Hepatocyte (in vitro differentiated cells): ENCODE measurements at regions not wholly inside any gene's neighbourhood (a gene's known extent, or its start where the extent isn't known, plus 50 kb on each side); places are given as distances from the start of the nearest gene placed in this dataset.
A peak's percentile ranks its signal among the peaks of the same experiment; 100 is the strongest.

Experiments
- DNase-seq: peaks from one replicate; pipeline ENCODE4 v3.0.0-alpha.2; 2016; ENCODE audit warnings: low spot score
- H2AFZ ChIP-seq: fragments of 200-600 bp; sonication (generic); 2 replicates; pipeline ENCODE4 v1.6.0; 2016; ENCODE audit warnings: antibody characterized with exemption, mild to moderate bottlenecking
- H3K27ac ChIP-seq: fragments of 200-600 bp; sonication (generic); 2 replicates; pipeline ENCODE4 v1.5.1; 2016; ENCODE audit warnings: mild to moderate bottlenecking
- H3K27me3 ChIP-seq: fragments of 200-600 bp; sonication (generic); 2 replicates; pipeline ENCODE4 v1.6.1; 2016
- H3K36me3 ChIP-seq: fragments of 200-600 bp; sonication (generic); replicated peaks from 2 replicates; pipeline ENCODE4 v1.5.1; 2016; ENCODE audit warnings: low read depth; ENCODE audit not compliant: insufficient read depth
- H3K4me1 ChIP-seq: fragments of 200-600 bp; sonication (generic); 2 replicates; pipeline ENCODE4 v1.5.1; 2016; ENCODE audit warnings: mild to moderate bottlenecking, moderate library complexity; ENCODE audit not compliant: insufficient read depth
- H3K4me2 ChIP-seq: fragments of 200-600 bp; sonication (generic); 2 replicates; pipeline ENCODE4 v1.6.0; 2016
- H3K4me3 ChIP-seq: fragments of 200-600 bp; sonication (generic); 2 replicates; pipeline ENCODE4 v1.5.1; 2016; ENCODE audit warnings: mild to moderate bottlenecking
- H3K79me2 ChIP-seq: fragments of 200-600 bp; sonication (generic); 2 replicates; pipeline ENCODE4 v1.6.0; 2017; ENCODE audit warnings: mild to moderate bottlenecking
- H3K9me2 ChIP-seq: fragments of 200-600 bp; sonication (generic); replicated peaks from 2 replicates; pipeline ENCODE4 v1.6.0; 2017; ENCODE audit warnings: mild to moderate bottlenecking; ENCODE audit not compliant: insufficient read depth
- H3K9me3 ChIP-seq: fragments of 200-600 bp; sonication (generic); 2 replicates; pipeline ENCODE4 v1.5.1; 2016; ENCODE audit warnings: low read depth, mild to moderate bottlenecking
- H4K20me1 ChIP-seq: fragments of 200-600 bp; sonication (generic); 2 replicates; pipeline ENCODE4 v1.6.0; 2016; ENCODE audit warnings: mild to moderate bottlenecking; ENCODE audit not compliant: insufficient read depth, poor library complexity, severe bottlenecking
- CTCF ChIP-seq: fragments of 200-600 bp; sonication (generic); IDR thresholded peaks from 2 replicates; pipeline ENCODE4 v1.5.1; 2016; ENCODE audit warnings: antibody characterized with exemption, mild to moderate bottlenecking; ENCODE audit not compliant: poor library complexity
- EZH2 ChIP-seq: fragments of 200-600 bp; sonication (generic); IDR thresholded peaks from 2 replicates; pipeline ENCODE4 v1.6.1; 2016; ENCODE audit warnings: antibody characterized with exemption, mild to moderate bottlenecking, borderline replicate concordance
- EZH2phosphoT487 ChIP-seq: fragments of 200-600 bp; sonication (generic); IDR thresholded peaks from one replicate; pipeline ENCODE4 v1.6.1; 2018; ENCODE audit warnings: antibody characterized with exemption, mild to moderate bottlenecking, low read depth, moderate library complexity; ENCODE audit not compliant: unreplicated experiment, severe bottlenecking
- WGBS: methylation state at CpG from one replicate; pipeline ENCODE4 v1.1.6; 2016; ENCODE audit warnings: low lambda C conversion rate; ENCODE audit errors: missing lambda C conversion rate; 5-methylcytosine and 5-hydroxymethylcytosine counted together

GRCh38 chr2:175461839-175462238 lies 280.3 kb upstream of the ATP5MC3 start:
- Histone ChIP-seq H3K9me3 (no peaks in the 10 kb centered on the region), H3K4me2 (no peak overlapping the region), H2AFZ (no peak overlapping the region), H3K36me3 (no peaks in the 10 kb centered on the region), H3K4me3 (no peak overlapping the region), H3K4me1 (no peaks in the 10 kb centered on the region), H3K27ac (peak overlapping the region; percentile 67), H4K20me1 (no peaks in the 10 kb centered on the region), H3K79me2 (no peaks in the 10 kb centered on the region), H3K27me3 (no peaks in the 10 kb centered on the region), H3K9me2 (no peaks in the 10 kb centered on the region)
- no peak for TF ChIP-seq EZH2phosphoT487
- no peak for TF ChIP-seq EZH2
- no peak for TF ChIP-seq CTCF
- WGBS: 59% methylated on average over 5 of the region's 5 CpGs
- peak; percentile 34 for DNase-seq

- TF ChIP-seq EZH2: no peak
- no peak for TF ChIP-seq CTCF
- TF ChIP-seq EZH2phosphoT487: no peak
- Histone ChIP-seq H3K4me3 (no peak overlapping the region), H3K4me2 (no peak overlapping the region), H4K20me1 (no peaks in the 10 kb centered on the region), H3K27ac (no peak overlapping the region), H3K79me2 (no peaks in the 10 kb centered on the region), H3K27me3 (no peaks in the 10 kb centered on the region), H2AFZ (no peak overlapping the region), H3K9me2 (no peaks in the 10 kb centered on the region), H3K4me1 (no peaks in the 10 kb centered on the region), H3K36me3 (no peaks in the 10 kb centered on the region), H3K9me3 (no peaks in the 10 kb centered on the region)
- no peak for DNase-seq
- 48% methylated on average over 7 of the region's 7 CpGs for WGBS
These were observed 276.5 kb upstream of the ATP5MC3 start for GRCh38 chr2:175457895-175458448.

- Histone ChIP-seq H3K79me2 (no peaks in the 10 kb centered on the region), H3K27me3 (no peaks in the 10 kb centered on the region), H3K4me3 (no peak overlapping the region), H3K9me2 (no peaks in the 10 kb centered on the region), H3K36me3 (no peaks in the 10 kb centered on the region), H3K9me3 (no peaks in the 10 kb centered on the region), H2AFZ (no peak overlapping the region), H3K27ac (no peak overlapping the region), H4K20me1 (no peaks in the 10 kb centered on the region), H3K4me2 (no peak overlapping the region), H3K4me1 (no peaks in the 10 kb centered on the region)
- no peak for TF ChIP-seq EZH2
- no peak for TF ChIP-seq EZH2phosphoT487
- no peak for TF ChIP-seq CTCF
- 76% methylated on average over 4 of the region's 4 CpGs for WGBS
- no peak for DNase-seq
These were observed 273.5 kb upstream of the ATP5MC3 start for GRCh38 chr2:175454953-175455389.
